ENCODE measurements at regions not wholly inside any gene's neighbourhood (a gene's known extent, or its start where the extent isn't known, plus 50 kb on each side); places are given as distances from the start of the nearest gene placed in this dataset.
"Not testable (repeated sequence)": the region's sequence is repeated elsewhere in the genome, so short reads cannot be mapped to it uniquely, and the experiment has no call there.

- Histone ChIP-seq H3K27me3 (ENCODE audit: control insufficient read depth in 2 of 2, insufficient read depth in 2 of 2, low read length in 2 of 2) (no peaks in the 10 kb centered on the region), H3K4me3 (ENCODE audit: low read length in 2 of 2) (no peak overlapping the region), H3K4me1 (ENCODE audit: control insufficient read depth in 2 of 2, insufficient read depth in 2 of 2, low read length in 2 of 2) (no peaks in the 10 kb centered on the region), H3K36me3 (ENCODE audit: control insufficient read depth in 2 of 2, insufficient read depth in 2 of 2, low read length in 2 of 2) (no peaks in the 10 kb centered on the region), H3K27ac (ENCODE audit: low read depth in 2 of 2, low read length in 2 of 2) (no peak overlapping the region), H3K9ac (ENCODE audit: low read depth in 1 of 2, low read length in 2 of 2) (no peak overlapping the region), H3K9me3 (ENCODE audit: control insufficient read depth in 2 of 2, low read length in 2 of 2) (no peaks in the 10 kb centered on the region)
These were observed 182.8 kb upstream of the MEIS1 start for GRCh38 chr2:66252109-66252508.

GRCh38 chr2:66251573-66251972, 183.4 kb upstream of the MEIS1 start:
- no peaks in the 10 kb centered on the region for H3K4me1 ChIP-seq (ENCODE audit: control insufficient read depth in 2 of 2, insufficient read depth in 2 of 2, low read length in 2 of 2)
- no peak overlapping the region for H3K9ac ChIP-seq (ENCODE audit: low read depth in 1 of 2, low read length in 2 of 2)
- no peaks in the 10 kb centered on the region for H3K9me3 ChIP-seq (ENCODE audit: control insufficient read depth in 2 of 2, low read length in 2 of 2)
- H3K27me3 ChIP-seq (ENCODE audit: control insufficient read depth in 2 of 2, insufficient read depth in 2 of 2, low read length in 2 of 2): no peaks in the 10 kb centered on the region
- H3K27ac ChIP-seq (ENCODE audit: low read depth in 2 of 2, low read length in 2 of 2): no peak overlapping the region
- H3K36me3 ChIP-seq (ENCODE audit: control insufficient read depth in 2 of 2, insufficient read depth in 2 of 2, low read length in 2 of 2): no peaks in the 10 kb centered on the region
- no peak overlapping the region for H3K4me3 ChIP-seq (ENCODE audit: low read length in 2 of 2)

- H3K27me3 ChIP-seq (ENCODE audit: control insufficient read depth in 2 of 2, insufficient read depth in 2 of 2, low read length in 2 of 2); H3K4me3 ChIP-seq (ENCODE audit: low read length in 2 of 2); H3K4me1 ChIP-seq (ENCODE audit: control insufficient read depth in 2 of 2, insufficient read depth in 2 of 2, low read length in 2 of 2); H3K36me3 ChIP-seq (ENCODE audit: control insufficient read depth in 2 of 2, insufficient read depth in 2 of 2, low read length in 2 of 2); H3K9ac ChIP-seq (ENCODE audit: low read depth in 1 of 2, low read length in 2 of 2); H3K27ac ChIP-seq (ENCODE audit: low read depth in 2 of 2, low read length in 2 of 2); H3K9me3 ChIP-seq (ENCODE audit: control insufficient read depth in 2 of 2, low read length in 2 of 2): not testable (repeated sequence)
These were observed 185.8 kb upstream of the MEIS1 start for GRCh38 chr2:66249089-66249488.

DNA sequence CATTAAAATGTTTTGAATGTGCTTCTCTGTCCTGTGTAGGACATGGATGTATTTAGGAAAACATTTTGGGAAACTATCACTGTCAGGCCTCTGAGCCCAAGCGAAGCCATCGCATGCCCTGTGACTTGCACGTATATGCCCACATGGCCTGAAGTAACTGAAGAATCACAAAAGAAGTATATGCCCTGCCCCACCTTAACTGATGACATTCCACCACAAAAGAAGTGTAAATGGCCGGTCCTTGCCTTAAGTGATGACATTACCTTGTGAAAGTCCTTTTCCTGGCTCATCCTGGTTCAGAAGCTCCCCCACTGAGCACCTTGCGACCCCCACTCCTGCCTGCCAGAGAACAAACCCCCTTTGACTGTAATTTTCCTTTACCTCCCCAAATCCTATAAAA, 191.1 kb upstream of the MEIS1 start:
- H3K9ac ChIP-seq (ENCODE audit: low read depth in 1 of 2, low read length in 2 of 2); H3K9me3 ChIP-seq (ENCODE audit: control insufficient read depth in 2 of 2, low read length in 2 of 2); H3K36me3 ChIP-seq (ENCODE audit: control insufficient read depth in 2 of 2, insufficient read depth in 2 of 2, low read length in 2 of 2); H3K4me1 ChIP-seq (ENCODE audit: control insufficient read depth in 2 of 2, insufficient read depth in 2 of 2, low read length in 2 of 2); H3K4me3 ChIP-seq (ENCODE audit: low read length in 2 of 2); H3K27ac ChIP-seq (ENCODE audit: low read depth in 2 of 2, low read length in 2 of 2); H3K27me3 ChIP-seq (ENCODE audit: control insufficient read depth in 2 of 2, insufficient read depth in 2 of 2, low read length in 2 of 2): not testable (repeated sequence)

DNA sequence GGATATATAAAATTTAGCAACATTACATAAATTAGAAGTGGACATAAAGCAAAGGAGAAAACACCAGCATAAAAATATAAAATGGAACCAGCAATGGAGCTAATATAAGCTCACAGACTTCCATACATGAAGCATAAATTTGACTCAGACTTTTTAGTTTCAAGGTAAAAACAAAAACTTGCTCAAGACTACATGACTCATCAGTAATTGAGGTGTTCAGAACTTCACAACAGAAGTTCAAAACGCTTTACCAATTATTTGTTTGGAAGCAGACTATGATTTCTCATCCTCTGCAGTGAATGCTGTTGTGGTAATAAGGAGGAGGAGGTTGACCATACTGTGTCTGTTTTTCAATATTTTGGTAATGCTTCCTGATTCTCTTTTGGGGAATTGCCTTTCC, 192.0 kb upstream of the MEIS1 start:
- H3K36me3 ChIP-seq (ENCODE audit: control insufficient read depth in 2 of 2, insufficient read depth in 2 of 2, low read length in 2 of 2); H3K9me3 ChIP-seq (ENCODE audit: control insufficient read depth in 2 of 2, low read length in 2 of 2); H3K27me3 ChIP-seq (ENCODE audit: control insufficient read depth in 2 of 2, insufficient read depth in 2 of 2, low read length in 2 of 2); H3K27ac ChIP-seq (ENCODE audit: low read depth in 2 of 2, low read length in 2 of 2); H3K4me3 ChIP-seq (ENCODE audit: low read length in 2 of 2); H3K9ac ChIP-seq (ENCODE audit: low read depth in 1 of 2, low read length in 2 of 2); H3K4me1 ChIP-seq (ENCODE audit: control insufficient read depth in 2 of 2, insufficient read depth in 2 of 2, low read length in 2 of 2): not testable (repeated sequence)

GRCh38 chr2:66242099-66242789, 192.7 kb upstream of the MEIS1 start:
- Histone ChIP-seq H3K27ac (ENCODE audit: low read depth in 2 of 2, low read length in 2 of 2) (no peak overlapping the region), H3K9me3 (ENCODE audit: control insufficient read depth in 2 of 2, low read length in 2 of 2) (no peaks in the 10 kb centered on the region), H3K4me3 (ENCODE audit: low read length in 2 of 2) (no peak overlapping the region), H3K27me3 (ENCODE audit: control insufficient read depth in 2 of 2, insufficient read depth in 2 of 2, low read length in 2 of 2) (no peaks in the 10 kb centered on the region), H3K4me1 (ENCODE audit: control insufficient read depth in 2 of 2, insufficient read depth in 2 of 2, low read length in 2 of 2) (no peaks in the 10 kb centered on the region), H3K36me3 (ENCODE audit: control insufficient read depth in 2 of 2, insufficient read depth in 2 of 2, low read length in 2 of 2) (no peaks in the 10 kb centered on the region), H3K9ac (ENCODE audit: low read depth in 1 of 2, low read length in 2 of 2) (no peak overlapping the region)

DNA sequence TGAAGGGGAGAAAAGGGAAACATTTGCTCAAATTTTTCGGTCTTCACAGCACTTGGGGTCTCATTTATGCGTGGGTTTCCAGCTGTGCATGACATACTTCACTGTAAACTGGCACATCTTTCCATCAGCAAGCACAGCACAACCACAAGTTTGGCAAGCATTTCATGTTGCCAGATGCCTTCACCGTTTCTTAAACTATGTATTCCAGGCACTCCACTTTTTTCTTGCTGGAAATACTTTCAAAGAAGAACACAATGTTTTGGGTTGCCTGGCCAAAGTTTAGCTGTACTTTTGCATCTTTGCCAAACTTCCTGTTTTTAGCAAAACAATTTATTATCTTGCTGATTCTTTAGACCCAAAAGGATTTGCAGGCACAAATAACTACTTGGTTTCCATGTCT, 194.6 kb upstream of the MEIS1 start:
- Histone ChIP-seq H3K27me3 (ENCODE audit: control insufficient read depth in 2 of 2, insufficient read depth in 2 of 2, low read length in 2 of 2) (no peaks in the 10 kb centered on the region), H3K9ac (ENCODE audit: low read depth in 1 of 2, low read length in 2 of 2) (no peak overlapping the region), H3K4me3 (ENCODE audit: low read length in 2 of 2) (no peak overlapping the region), H3K36me3 (ENCODE audit: control insufficient read depth in 2 of 2, insufficient read depth in 2 of 2, low read length in 2 of 2) (no peaks in the 10 kb centered on the region), H3K4me1 (ENCODE audit: control insufficient read depth in 2 of 2, insufficient read depth in 2 of 2, low read length in 2 of 2) (no peaks in the 10 kb centered on the region), H3K9me3 (ENCODE audit: control insufficient read depth in 2 of 2, low read length in 2 of 2) (no peaks in the 10 kb centered on the region), H3K27ac (ENCODE audit: low read depth in 2 of 2, low read length in 2 of 2) (no peak overlapping the region)

DNA sequence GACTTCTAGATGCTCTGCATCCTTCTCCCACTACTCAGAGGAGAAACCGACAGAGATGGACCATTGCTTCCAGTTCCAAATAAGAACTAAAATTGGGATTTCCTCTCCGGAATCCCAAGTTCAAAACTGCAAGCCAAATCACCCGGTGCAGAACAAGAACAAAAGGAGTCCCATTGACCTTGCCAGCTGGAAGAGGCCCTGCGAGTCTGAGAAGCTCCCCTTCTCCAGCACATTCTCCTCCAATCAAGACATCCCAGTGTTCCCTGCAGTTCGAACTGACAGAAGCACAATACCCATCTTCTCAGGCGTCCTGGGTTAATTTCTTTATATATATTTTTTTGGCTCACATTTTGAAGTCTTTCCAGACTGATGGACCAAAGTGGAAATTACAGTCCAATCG, 195.3 kb upstream of the MEIS1 start:
- H3K4me3 ChIP-seq (ENCODE audit: low read length in 2 of 2): no peak overlapping the region
- no peaks in the 10 kb centered on the region for H3K27me3 ChIP-seq (ENCODE audit: control insufficient read depth in 2 of 2, insufficient read depth in 2 of 2, low read length in 2 of 2)
- no peaks in the 10 kb centered on the region for H3K4me1 ChIP-seq (ENCODE audit: control insufficient read depth in 2 of 2, insufficient read depth in 2 of 2, low read length in 2 of 2)
- no peak overlapping the region for H3K27ac ChIP-seq (ENCODE audit: low read depth in 2 of 2, low read length in 2 of 2)
- H3K9ac ChIP-seq (ENCODE audit: low read depth in 1 of 2, low read length in 2 of 2): no peak overlapping the region
- no peaks in the 10 kb centered on the region for H3K9me3 ChIP-seq (ENCODE audit: control insufficient read depth in 2 of 2, low read length in 2 of 2)
- no peaks in the 10 kb centered on the region for H3K36me3 ChIP-seq (ENCODE audit: control insufficient read depth in 2 of 2, insufficient read depth in 2 of 2, low read length in 2 of 2)

DNA sequence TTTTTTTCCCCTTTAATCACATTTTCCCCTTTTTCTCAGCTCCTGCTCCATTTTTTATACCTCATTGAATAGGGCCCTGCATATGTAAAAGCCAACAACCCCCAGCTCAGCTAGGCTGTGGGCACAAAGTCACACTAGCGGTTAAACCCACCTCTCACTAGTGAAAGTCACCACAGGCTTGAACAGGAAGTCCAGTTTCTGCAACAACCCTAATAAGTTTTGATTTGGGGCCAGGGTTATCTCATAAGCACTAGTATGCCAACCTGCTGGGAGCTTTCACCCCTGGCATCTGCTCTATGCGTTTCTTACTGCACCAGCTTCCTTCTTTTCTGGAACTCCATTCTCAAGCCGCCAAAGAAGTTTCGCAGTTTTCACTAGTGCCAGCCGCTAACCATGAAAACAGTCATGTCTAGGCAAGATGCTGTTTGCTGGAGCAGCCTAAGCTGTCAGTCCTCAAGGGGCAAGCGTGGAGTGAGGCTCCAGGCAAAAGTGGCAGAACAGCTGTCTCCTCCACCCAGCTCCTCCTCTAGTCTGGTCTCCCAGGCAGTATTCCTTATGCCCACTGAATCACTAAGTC, 197.0 kb upstream of the MEIS1 start:
- Histone ChIP-seq H3K4me1 (ENCODE audit: control insufficient read depth in 2 of 2, insufficient read depth in 2 of 2, low read length in 2 of 2) (no peaks in the 10 kb centered on the region), H3K9me3 (ENCODE audit: control insufficient read depth in 2 of 2, low read length in 2 of 2) (no peaks in the 10 kb centered on the region), H3K4me3 (ENCODE audit: low read length in 2 of 2) (no peak overlapping the region), H3K27me3 (ENCODE audit: control insufficient read depth in 2 of 2, insufficient read depth in 2 of 2, low read length in 2 of 2) (no peaks in the 10 kb centered on the region), H3K9ac (ENCODE audit: low read depth in 1 of 2, low read length in 2 of 2) (no peak overlapping the region), H3K27ac (ENCODE audit: low read depth in 2 of 2, low read length in 2 of 2) (no peak overlapping the region), H3K36me3 (ENCODE audit: control insufficient read depth in 2 of 2, insufficient read depth in 2 of 2, low read length in 2 of 2) (no peaks in the 10 kb centered on the region)

DNA sequence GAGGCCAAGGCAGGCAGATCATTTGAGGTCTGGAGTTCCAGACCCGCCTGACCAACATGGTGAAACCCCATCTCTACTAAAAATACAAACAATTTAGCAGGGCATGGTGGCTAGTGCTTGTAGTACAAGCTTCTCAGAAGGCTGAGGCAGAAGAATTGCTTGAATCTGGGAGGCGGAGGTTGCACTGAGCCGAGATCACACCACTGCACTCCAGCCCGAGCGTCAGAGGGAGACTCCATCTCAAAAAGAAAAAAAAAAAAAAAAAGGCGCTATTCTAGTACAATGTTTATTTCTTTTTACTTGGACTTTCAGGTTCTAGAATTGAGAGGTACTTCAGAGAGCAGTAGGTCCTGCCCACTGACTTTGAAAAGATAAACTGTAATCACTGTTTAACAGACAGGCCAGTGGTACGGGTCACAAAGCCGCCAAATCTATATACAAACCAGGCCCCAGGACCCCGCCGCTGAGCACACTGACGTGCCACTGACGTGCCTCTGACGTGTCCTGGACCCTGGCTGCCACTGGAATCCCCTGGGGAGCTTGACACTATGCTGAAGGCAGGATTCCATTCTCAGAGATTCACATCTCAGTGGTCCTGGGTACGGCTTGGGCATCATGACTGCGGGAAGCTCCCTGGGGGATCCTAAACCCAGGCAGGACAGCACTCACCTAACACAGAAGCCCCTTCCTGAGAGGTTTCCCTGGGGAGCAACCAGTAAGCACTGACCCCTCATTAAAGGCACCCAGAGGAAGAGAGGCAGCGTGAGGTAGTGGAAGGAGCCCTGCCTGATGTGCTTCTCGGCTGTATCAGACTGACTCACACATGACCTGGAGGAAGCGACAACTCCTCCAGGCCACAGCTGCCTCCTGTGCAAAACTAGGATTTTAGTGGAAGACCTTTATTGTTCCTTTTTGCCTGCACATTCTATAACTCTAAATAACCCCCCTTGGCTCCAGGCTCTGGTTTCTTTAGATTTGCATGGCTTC, 197.8 kb upstream of the MEIS1 start:
- Histone ChIP-seq H3K36me3 (ENCODE audit: control insufficient read depth in 2 of 2, insufficient read depth in 2 of 2, low read length in 2 of 2) (no peaks in the 10 kb centered on the region), H3K9me3 (ENCODE audit: control insufficient read depth in 2 of 2, low read length in 2 of 2) (no peaks in the 10 kb centered on the region), H3K27me3 (ENCODE audit: control insufficient read depth in 2 of 2, insufficient read depth in 2 of 2, low read length in 2 of 2) (no peaks in the 10 kb centered on the region), H3K9ac (ENCODE audit: low read depth in 1 of 2, low read length in 2 of 2) (no peak overlapping the region), H3K4me3 (ENCODE audit: low read length in 2 of 2) (no peak overlapping the region), H3K4me1 (ENCODE audit: control insufficient read depth in 2 of 2, insufficient read depth in 2 of 2, low read length in 2 of 2) (no peaks in the 10 kb centered on the region), H3K27ac (ENCODE audit: low read depth in 2 of 2, low read length in 2 of 2) (no peak overlapping the region)

All from mucosa of rectum (tissue), 2 donors.